RWPE1 (cell line): ENCODE measurements at regions not wholly inside any gene's neighbourhood (a gene's known extent, or its start where the extent isn't known, plus 50 kb on each side); places are given as distances from the start of the nearest gene placed in this dataset.

Source experiments
- CTCF ChIA-PET: fragments of 350-600 bp; sonication (Branson Sonifier 250); formaldehyde crosslinking; extraction: SDS; loops from one replicate; lab custom pipeline; 2021; lab: Yijun Ruan, JAX
- POLR2A ChIA-PET: fragments of 400-600 bp; formaldehyde crosslinking; extraction: SDS; loops from one replicate; lab custom pipeline; 2020; ENCODE audit warnings: antibody characterized with exemption; ENCODE audit not compliant: low non-redundant PET; lab: Yijun Ruan, JAX
- DNase-seq: peaks from one replicate; pipeline ENCODE4 v3.0.0; 2012; ENCODE audit warnings: low spot score
- H3K27ac ChIP-seq: fragments of 450-650 bp; 2 replicates; pipeline ENCODE4 v1.5.1; 2017
- CTCF ChIP-seq: fragments of 450-650 bp; conservative IDR thresholded peaks from 2 replicates; pipeline ENCODE4 v1.5.1; 2017; ENCODE audit warnings: low read depth, mild to moderate bottlenecking

GRCh38 chr22:48434156-48434867, 1393.4 kb downstream of the BRD1 start:
- TF ChIP-seq CTCF, result no peak
- ChIA-PET POLR2A (no interaction called here), CTCF (no interaction called here)
- no peak for DNase-seq
- H3K27ac ChIP-seq, result no peak overlapping the region

- CTCF ChIA-PET, result no interaction called here
- DNase-seq, result no peak
- POLR2A ChIA-PET, result no interaction called here
- TF ChIP-seq CTCF, result no peak
- H3K27ac ChIP-seq, result no peak overlapping the region
These were observed 1394.0 kb downstream of the BRD1 start for GRCh38 chr22:48433647-48434046.

- no peak for TF ChIP-seq CTCF
- H3K27ac ChIP-seq, result no peak overlapping the region
- no peak for DNase-seq
- CTCF ChIA-PET, result interaction anchor here (0.6 kb wide), 1 partner anchor 41 kb away, joined by 3 read pairs; no protein-coding TSS in a partner anchor
- POLR2A ChIA-PET, result no interaction called here
These were observed 1394.7 kb downstream of the BRD1 start for GRCh38 chr22:48432781-48433518.

GRCh38 chr22:48431536-48432315, 1395.9 kb downstream of the BRD1 start:
- DNase-seq, result no peak
- ChIA-PET POLR2A (no interaction called here), CTCF (no interaction called here)
- no peak for TF ChIP-seq CTCF
- H3K27ac ChIP-seq, result no peak overlapping the region

- DNase-seq, result no peak
- ChIA-PET POLR2A (no interaction called here), CTCF (no interaction called here)
- no peak overlapping the region for H3K27ac ChIP-seq
- TF ChIP-seq CTCF, result no peak
These were observed 1396.7 kb downstream of the BRD1 start for GRCh38 chr22:48431014-48431413.

- no peak for TF ChIP-seq CTCF
- H3K27ac ChIP-seq, result no peak overlapping the region
- no peak for DNase-seq
- ChIA-PET CTCF (no interaction called here), POLR2A (no interaction called here)
These were observed 1398.1 kb downstream of the BRD1 start for GRCh38 chr22:48429446-48430020.
